H1 (cell line): ENCODE measurements at regions not wholly inside any gene's neighbourhood (a gene's known extent, or its start where the extent isn't known, plus 50 kb on each side); places are given as distances from the start of the nearest gene placed in this dataset.

Experiments
- CTCF ChIA-PET: fragments of 300-600 bp; sonication (Branson Sonifier 250); formaldehyde crosslinking; loops from one replicate; lab custom pipeline; 2021; ENCODE audit not compliant: partially characterized antibody; lab: Charles Lee
- POLR2A ChIA-PET: fragments of 300-600 bp; sonication (Branson Sonifier 250); formaldehyde crosslinking; loops from one replicate; lab custom pipeline; 2021; ENCODE audit warnings: inconsistent platforms; ENCODE audit not compliant: partially characterized antibody; lab: Charles Lee
- DNase-seq, 2 experiments: peaks; one replicate each; pipeline versions ENCODE4 v3.0.0 to v3.0.0-alpha.2; 2010 to 2022; ENCODE audit warnings: low spot score in 2 of 2, low read depth in 1 of 2, mixed read lengths in 1 of 2
- FAIRE-seq: peaks from 2 replicates; lab custom pipeline; 2011; peaks lifted over from hg19 to GRCh38; lab: Jason Lieb, UNC
- H2AFZ ChIP-seq: 2 replicates; pipeline ENCODE4 v1.8.1; 2012; ENCODE audit warnings: low read length, inconsistent platforms
- H2AK5ac ChIP-seq: 2 replicates; pipeline ENCODE4 v1.6.1; 2013; ENCODE audit warnings: low read depth, low read length
- H2BK120ac ChIP-seq: replicated peaks from 2 replicates; pipeline ENCODE3; 2013; ENCODE audit warnings: low read depth, low read length, inconsistent platforms
- H2BK12ac ChIP-seq: 2 replicates; pipeline ENCODE4 v1.6.1; 2013; ENCODE audit warnings: low read depth, low read length
- H2BK15ac ChIP-seq: 2 replicates; pipeline ENCODE4 v1.6.1; 2013; ENCODE audit warnings: low read length
- H2BK20ac ChIP-seq: 2 replicates; pipeline ENCODE4 v1.6.1; 2013; ENCODE audit warnings: low read length
- H2BK5ac ChIP-seq: 2 replicates; pipeline ENCODE4 v1.6.1; 2013; ENCODE audit warnings: low read depth, low read length
- H3K14ac ChIP-seq: 2 replicates; pipeline ENCODE4 v1.6.1; 2013; ENCODE audit warnings: inconsistent platforms; ENCODE audit not compliant: insufficient read length
- H3K18ac ChIP-seq: 2 replicates; pipeline ENCODE4 v1.6.1; 2013; ENCODE audit warnings: low read length; ENCODE audit errors: extremely low read depth
- H3K23ac ChIP-seq: 2 replicates; pipeline ENCODE4 v1.6.1; 2013; ENCODE audit warnings: inconsistent platforms; ENCODE audit not compliant: insufficient read length
- H3K23me2 ChIP-seq: 2 replicates; pipeline ENCODE4 v1.6.1; 2013; ENCODE audit warnings: low read depth, low read length
- H3K27ac ChIP-seq: 2 replicates; pipeline ENCODE4 v1.6.1; 2011; ENCODE audit warnings: low read depth, low read length, inconsistent platforms
- H3K27me3 ChIP-seq, 4 experiments: replicated peaks in 1 of 4; 1 replicate in 1 of 4; 2 replicates in 3 of 4; pipeline versions ENCODE4 v1.6.1 to v1.8.1; 2011 to 2013; ENCODE audit warnings: low read length in 3 of 4, mild to moderate bottlenecking in 3 of 4, inconsistent platforms in 2 of 4, mixed read lengths in 2 of 4, moderate library complexity in 1 of 4; ENCODE audit not compliant: control insufficient read depth in 3 of 4, insufficient read depth in 3 of 4; ENCODE audit errors: extremely low read depth in 1 of 4
- H3K36me3 ChIP-seq, 4 experiments: 2 replicates each; pipeline versions ENCODE4 v1.6.1 to v1.8.1; 2011 to 2013; ENCODE audit warnings: mild to moderate bottlenecking in 4 of 4, low read length in 3 of 4, moderate library complexity in 2 of 4, control low read depth in 1 of 4, inconsistent platforms in 1 of 4; ENCODE audit not compliant: insufficient read depth in 4 of 4, control insufficient read depth in 2 of 4
- H3K4ac ChIP-seq: replicated peaks from 2 replicates; pipeline ENCODE3; 2013; ENCODE audit warnings: low read length, low read depth, mixed read lengths, inconsistent platforms; ENCODE audit not compliant: insufficient read length
- H3K4me1 ChIP-seq, 4 experiments: replicated peaks in 1 of 4; 1 replicate in 1 of 4; 2 replicates in 3 of 4; pipeline versions ENCODE4 v1.6.1 to v1.8.1; 2011 to 2013; ENCODE audit warnings: low read length in 3 of 4, inconsistent platforms in 2 of 4, mixed read lengths in 1 of 4; ENCODE audit not compliant: insufficient read depth in 4 of 4, control insufficient read depth in 3 of 4
- H3K4me2 ChIP-seq, 2 experiments: 2 replicates each; pipeline versions ENCODE4 v1.6.1 to v1.8.1; 2011 to 2013; ENCODE audit warnings: low read depth in 2 of 2, low read length in 2 of 2, control low read depth in 1 of 2, inconsistent platforms in 1 of 2, mild to moderate bottlenecking in 1 of 2; ENCODE audit not compliant: insufficient read depth in 1 of 2
- H3K4me3 ChIP-seq, 4 experiments: fragments of 200-600, 300-600 bp in 1 of 4; sonication (generic), shearing (Covaris generic), sonication (Bioruptor Twin) in 1 of 4; 2 replicates each; pipeline versions ENCODE4 v1.5.1 to v1.8.1; 2011 to 2016; ENCODE audit warnings: low read length in 4 of 4, low read depth in 3 of 4, control low read depth in 2 of 4, inconsistent platforms in 2 of 4, mild to moderate bottlenecking in 2 of 4, mixed read lengths in 1 of 4, moderate library complexity in 1 of 4; ENCODE audit not compliant: insufficient read depth in 2 of 4; ENCODE audit errors: extremely low read depth in 1 of 4
- H3K56ac ChIP-seq: replicated peaks from 2 replicates; pipeline ENCODE3; 2013; ENCODE audit warnings: low read depth, mild to moderate bottlenecking, mixed read lengths, low read length, inconsistent platforms; ENCODE audit not compliant: insufficient read length
- H3K79me1 ChIP-seq: 2 replicates; pipeline ENCODE4 v1.6.1; 2013; ENCODE audit warnings: low read depth, low read length, control low read depth
- H3K79me2 ChIP-seq, 2 experiments: 2 replicates each; pipeline versions ENCODE4 v1.6.1 to v1.8.1; 2012 to 2013; ENCODE audit warnings: low read length in 2 of 2, mild to moderate bottlenecking in 2 of 2, inconsistent platforms in 1 of 2; ENCODE audit not compliant: insufficient read depth in 2 of 2, control insufficient read depth in 1 of 2
- H3K9ac ChIP-seq, 4 experiments: replicated peaks in 1 of 4; 1 replicate in 1 of 4; 2 replicates in 3 of 4; pipeline versions ENCODE4 v1.6.1 to v1.8.1; 2011 to 2013; ENCODE audit warnings: low read depth in 3 of 4, low read length in 3 of 4, control low read depth in 2 of 4, mild to moderate bottlenecking in 2 of 4, moderate library complexity in 2 of 4, inconsistent platforms in 1 of 4; ENCODE audit errors: extremely low read depth in 1 of 4
- H3K9me3 ChIP-seq, 2 experiments: 2 replicates each; pipeline versions ENCODE4 v1.6.1 to v1.8.1; 2012 to 2013; ENCODE audit warnings: mild to moderate bottlenecking in 2 of 2, moderate library complexity in 2 of 2, control low read depth in 1 of 2, inconsistent platforms in 1 of 2, low read depth in 1 of 2, low read length in 1 of 2, mixed read lengths in 1 of 2; ENCODE audit not compliant: insufficient read depth in 2 of 2
- H4K20me1 ChIP-seq, 2 experiments: replicated peaks in 1 of 2; 2 replicates each; pipeline versions ENCODE3 to v1.8.1; 2011 to 2013; ENCODE audit warnings: inconsistent platforms in 2 of 2, low read length in 2 of 2, mild to moderate bottlenecking in 1 of 2; ENCODE audit not compliant: insufficient read depth in 2 of 2, control insufficient read depth in 1 of 2
- H4K5ac ChIP-seq: 2 replicates; pipeline ENCODE4 v1.6.1; 2013; ENCODE audit warnings: low read length, low read depth, mixed read lengths, inconsistent platforms; ENCODE audit not compliant: insufficient read length
- H4K8ac ChIP-seq: 2 replicates; pipeline ENCODE4 v1.8.0; 2013; ENCODE audit warnings: mild to moderate bottlenecking, moderate library complexity, low read length, inconsistent platforms; ENCODE audit not compliant: insufficient read depth; ENCODE audit errors: extremely low read depth
- H4K91ac ChIP-seq: replicated peaks from 2 replicates; pipeline ENCODE3; 2013; ENCODE audit warnings: low read length, mixed read lengths, inconsistent platforms; ENCODE audit not compliant: insufficient read length
- SP2 ChIP-seq: IDR thresholded peaks from 2 replicates; pipeline ENCODE4 v1.6.1; 2012; ENCODE audit warnings: mild to moderate bottlenecking, low read length, inconsistent platforms
- WGBS, 2 experiments: shearing (Covaris generic) in 1 of 2; methylation state at CpG; one replicate each; pipeline versions ENCODE4 v1.1.6 to v1.1.7; 2013 to 2015; ENCODE audit warnings: low lambda C conversion rate in 2 of 2, mixed read lengths in 2 of 2, inconsistent platforms in 1 of 2, low coverage in 1 of 2, missing lambda C conversion rate in 1 of 2; ENCODE audit not compliant: insufficient replicate concordance in 2 of 2, insufficient coverage in 1 of 2, insufficient read length in 1 of 2; ENCODE audit errors: extremely low coverage in 1 of 2, missing lambda C conversion rate in 1 of 2; 5-methylcytosine and 5-hydroxymethylcytosine counted together

GRCh38 chr10:4440260-4440659 lies 385.7 kb upstream of the AKR1E2 start:
- H3K79me1 ChIP-seq: no peaks in the 10 kb centered on the region
- H3K4me1 ChIP-seq: no peaks in the 10 kb centered on the region
- no peak overlapping the region for H2BK15ac ChIP-seq
- no peak overlapping the region for H3K9ac ChIP-seq
- no peaks in the 10 kb centered on the region for H3K27me3 ChIP-seq
- WGBS, 2 experiments: 96% methylated on average over 5 of the region's 5 CpGs; no CpG with 5 or more reads in 1 of the 2 experiments
- no peaks in the 10 kb centered on the region for H3K23me2 ChIP-seq
- POLR2A ChIA-PET: no interaction called here
- no peak overlapping the region for H3K18ac ChIP-seq
- no peaks in the 10 kb centered on the region for H3K79me2 ChIP-seq
- H2AFZ ChIP-seq: no peak overlapping the region
- FAIRE-seq: no peak
- H2AK5ac ChIP-seq: no peak overlapping the region
- no peak for TF ChIP-seq SP2
- no peak overlapping the region for H3K14ac ChIP-seq
- H4K8ac ChIP-seq: no peak overlapping the region
- H4K5ac ChIP-seq: no peak overlapping the region
- no peak overlapping the region for H3K27ac ChIP-seq
- no peak overlapping the region for H2BK5ac ChIP-seq
- H3K56ac ChIP-seq: no peak overlapping the region
- H3K4ac ChIP-seq: no peak overlapping the region
- H3K4me2 ChIP-seq: no peak overlapping the region
- no peak overlapping the region for H2BK120ac ChIP-seq
- H3K9me3 ChIP-seq: no peaks in the 10 kb centered on the region
- H3K23ac ChIP-seq: no peak overlapping the region
- H2BK20ac ChIP-seq: no peak overlapping the region
- no peak overlapping the region for H3K4me3 ChIP-seq
- CTCF ChIA-PET: no interaction called here
- no peaks in the 10 kb centered on the region for H3K36me3 ChIP-seq
- no peak for DNase-seq
- no peak overlapping the region for H2BK12ac ChIP-seq
- no peak overlapping the region for H4K91ac ChIP-seq
- H4K20me1 ChIP-seq: no peaks in the 10 kb centered on the region
